ENCODE measurements at regions not wholly inside any gene's neighbourhood (a gene's known extent, or its start where the extent isn't known, plus 50 kb on each side); places are given as distances from the start of the nearest gene placed in this dataset.

DNA sequence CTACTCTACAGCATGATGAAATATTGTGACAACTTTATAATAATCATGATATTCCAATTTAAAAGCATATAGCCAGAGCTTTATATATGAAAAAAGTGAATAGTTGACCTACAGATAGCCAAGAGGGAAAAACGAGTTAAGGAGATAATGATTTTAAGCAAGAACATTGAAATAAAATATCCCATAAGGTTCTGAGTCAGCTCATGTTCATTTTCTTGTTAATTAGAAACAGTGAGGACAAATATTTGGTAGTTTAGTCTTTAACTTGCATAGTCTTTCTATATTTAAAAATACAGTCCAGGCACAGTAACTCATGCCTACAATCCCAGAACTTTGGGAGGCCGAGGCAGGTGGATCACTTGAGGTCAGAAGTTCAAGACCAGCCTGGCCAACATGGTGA is 55.8 kb upstream of the CDH6 start:
- TF ChIP-seq, protein P1, sequence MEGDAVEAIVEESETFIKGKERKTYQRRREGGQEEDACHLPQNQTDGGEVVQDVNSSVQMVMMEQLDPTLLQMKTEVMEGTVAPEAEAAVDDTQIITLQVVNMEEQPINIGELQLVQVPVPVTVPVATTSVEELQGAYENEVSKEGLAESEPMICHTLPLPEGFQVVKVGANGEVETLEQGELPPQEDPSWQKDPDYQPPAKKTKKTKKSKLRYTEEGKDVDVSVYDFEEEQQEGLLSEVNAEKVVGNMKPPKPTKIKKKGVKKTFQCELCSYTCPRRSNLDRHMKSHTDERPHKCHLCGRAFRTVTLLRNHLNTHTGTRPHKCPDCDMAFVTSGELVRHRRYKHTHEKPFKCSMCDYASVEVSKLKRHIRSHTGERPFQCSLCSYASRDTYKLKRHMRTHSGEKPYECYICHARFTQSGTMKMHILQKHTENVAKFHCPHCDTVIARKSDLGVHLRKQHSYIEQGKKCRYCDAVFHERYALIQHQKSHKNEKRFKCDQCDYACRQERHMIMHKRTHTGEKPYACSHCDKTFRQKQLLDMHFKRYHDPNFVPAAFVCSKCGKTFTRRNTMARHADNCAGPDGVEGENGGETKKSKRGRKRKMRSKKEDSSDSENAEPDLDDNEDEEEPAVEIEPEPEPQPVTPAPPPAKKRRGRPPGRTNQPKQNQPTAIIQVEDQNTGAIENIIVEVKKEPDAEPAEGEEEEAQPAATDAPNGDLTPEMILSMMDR (IDR thresholded peaks at IDR 0.05; ENCODE audit: borderline replicate concordance, extremely low read depth, insufficient read depth) = no peak
- no peak for DNase-seq
- Histone ChIP-seq H3K4me3 (ENCODE audit: low read length in 3 of 3) (no peak overlapping the region), H3K36me3 (ENCODE audit: control insufficient read depth in 2 of 3, insufficient read depth in 3 of 3, low read length in 3 of 3) (no peaks in the 10 kb centered on the region), H3K27ac (ENCODE audit: low read depth in 2 of 2, low read length in 2 of 2) (no peak overlapping the region), H3K9ac (ENCODE audit: low read length in 3 of 3) (no peak overlapping the region), H3K4me1 (ENCODE audit: control insufficient read depth in 2 of 3, insufficient read depth in 2 of 3, low read depth in 1 of 3, low read length in 3 of 3) (no peaks in the 10 kb centered on the region), H3K27me3 (ENCODE audit: control insufficient read depth, insufficient read depth, low read length) (no peaks in the 10 kb centered on the region), H3K9me3 (ENCODE audit: control insufficient read depth in 2 of 3, insufficient read depth in 1 of 3, low read length in 3 of 3) (no peaks in the 10 kb centered on the region)
- no peak for FAIRE-seq
- intact Hi-C loops (cut with DNase I) = no loop called here

DNA sequence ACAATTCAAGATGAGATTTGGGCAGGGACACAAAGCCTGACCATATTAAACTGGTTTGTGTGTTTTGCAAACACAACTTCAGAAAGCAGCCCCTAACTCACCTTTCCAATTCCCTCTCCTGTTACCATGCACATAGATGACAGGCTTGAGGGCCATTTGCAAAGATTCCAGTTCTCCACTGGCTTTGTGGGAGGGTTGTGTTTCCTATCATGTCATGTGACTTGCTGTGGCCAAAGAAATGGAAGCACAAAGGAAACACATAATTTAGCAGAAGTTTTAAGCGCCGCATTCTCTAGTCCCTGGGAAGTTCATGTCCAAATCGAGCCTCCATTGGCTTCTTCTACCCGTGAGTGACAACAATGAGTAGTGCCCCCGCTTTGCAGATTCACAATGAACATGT is 57.9 kb upstream of the CDH6 start:
- no peaks in the 10 kb centered on the region for H3K9me3 ChIP-seq (ENCODE audit: control insufficient read depth in 2 of 3, insufficient read depth in 1 of 3, low read length in 3 of 3)
- H3K9ac ChIP-seq (ENCODE audit: low read length in 3 of 3) = no peak overlapping the region
- no peak for DNase-seq
- no peaks in the 10 kb centered on the region for H3K27me3 ChIP-seq (ENCODE audit: control insufficient read depth, insufficient read depth, low read length)
- H3K27ac ChIP-seq (ENCODE audit: low read depth in 2 of 2, low read length in 2 of 2) = no peak overlapping the region
- H3K4me3 ChIP-seq (ENCODE audit: low read length in 3 of 3) = no peak overlapping the region
- intact Hi-C loops (cut with DNase I) = no loop called here
- no peaks in the 10 kb centered on the region for H3K36me3 ChIP-seq (ENCODE audit: control insufficient read depth in 2 of 3, insufficient read depth in 3 of 3, low read length in 3 of 3)
- FAIRE-seq = no peak
- TF ChIP-seq, protein P1 (IDR thresholded peaks at IDR 0.05; ENCODE audit: borderline replicate concordance, extremely low read depth, insufficient read depth) = no peak
- H3K4me1 ChIP-seq (ENCODE audit: control insufficient read depth in 2 of 3, insufficient read depth in 2 of 3, low read depth in 1 of 3, low read length in 3 of 3) = no peaks in the 10 kb centered on the region

DNA sequence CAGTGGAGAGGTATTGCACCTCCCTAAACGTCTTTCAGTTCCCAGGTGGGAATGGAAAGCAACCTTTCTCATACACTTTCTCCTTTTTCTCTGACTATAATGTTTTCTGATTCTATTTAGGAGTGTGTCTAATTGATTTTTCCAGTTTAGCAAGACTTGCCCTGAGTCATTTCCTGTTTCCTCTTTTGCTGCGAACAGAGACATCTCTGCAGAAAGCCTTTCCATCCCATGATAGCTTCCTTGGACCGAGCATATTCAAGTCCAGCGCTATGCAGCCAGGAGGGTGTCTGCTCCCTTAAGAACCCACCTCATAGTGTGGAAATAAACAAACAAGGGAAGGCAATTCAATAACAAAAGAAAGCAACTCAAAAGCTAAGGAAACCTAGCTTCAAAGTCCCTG is 60.0 kb upstream of the CDH6 start:
- Histone ChIP-seq H3K4me1 (ENCODE audit: control insufficient read depth in 2 of 3, insufficient read depth in 2 of 3, low read depth in 1 of 3, low read length in 3 of 3) (no peaks in the 10 kb centered on the region), H3K27ac (ENCODE audit: low read depth in 2 of 2, low read length in 2 of 2) (no peak overlapping the region), H3K36me3 (ENCODE audit: control insufficient read depth in 2 of 3, insufficient read depth in 3 of 3, low read length in 3 of 3) (no peaks in the 10 kb centered on the region), H3K27me3 (ENCODE audit: control insufficient read depth, insufficient read depth, low read length) (no peaks in the 10 kb centered on the region), H3K9me3 (ENCODE audit: control insufficient read depth in 2 of 3, insufficient read depth in 1 of 3, low read length in 3 of 3) (no peaks in the 10 kb centered on the region), H3K4me3 (ENCODE audit: low read length in 3 of 3) (no peak overlapping the region), H3K9ac (ENCODE audit: low read length in 3 of 3) (no peak overlapping the region)
- FAIRE-seq (no peak), DNase-seq (no peak)
- TF ChIP-seq, protein P1 (IDR thresholded peaks at IDR 0.05; ENCODE audit: borderline replicate concordance, extremely low read depth, insufficient read depth) = no peak
- intact Hi-C loops (cut with DNase I) = no loop called here

DNA sequence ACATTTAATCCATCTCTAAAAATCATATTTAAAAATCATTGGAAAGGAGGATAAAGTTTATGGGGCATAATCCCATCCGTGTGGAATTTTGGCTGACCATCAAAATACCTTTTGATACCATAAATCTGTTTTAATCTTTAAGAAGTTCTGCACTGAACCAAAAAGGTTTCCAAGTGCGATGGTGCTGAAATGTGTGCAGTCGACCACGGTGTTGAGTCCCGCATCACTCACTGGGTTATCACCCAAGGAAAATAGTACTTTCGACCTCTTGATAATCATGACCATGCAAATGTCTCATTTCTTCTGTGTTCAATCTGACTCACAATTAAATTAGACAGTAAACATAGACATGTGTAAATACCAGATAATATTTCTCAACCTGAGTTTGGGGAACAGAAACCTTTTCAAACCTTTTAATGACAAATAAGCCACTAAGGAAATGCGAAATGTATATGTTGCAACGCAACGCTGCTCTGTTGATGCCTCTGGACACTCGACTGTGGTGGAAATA is 62.0 kb upstream of the CDH6 start:
- Histone ChIP-seq H3K9me3 (ENCODE audit: control insufficient read depth in 2 of 3, insufficient read depth in 1 of 3, low read length in 3 of 3) (no peaks in the 10 kb centered on the region), H3K4me3 (ENCODE audit: low read length in 3 of 3) (no peak overlapping the region), H3K27me3 (ENCODE audit: control insufficient read depth, insufficient read depth, low read length) (no peaks in the 10 kb centered on the region), H3K4me1 (ENCODE audit: control insufficient read depth in 2 of 3, insufficient read depth in 2 of 3, low read depth in 1 of 3, low read length in 3 of 3) (no peaks in the 10 kb centered on the region), H3K36me3 (ENCODE audit: control insufficient read depth in 2 of 3, insufficient read depth in 3 of 3, low read length in 3 of 3) (no peaks in the 10 kb centered on the region), H3K27ac (ENCODE audit: low read depth in 2 of 2, low read length in 2 of 2) (no peak overlapping the region), H3K9ac (ENCODE audit: low read length in 3 of 3) (no peak overlapping the region)
- TF ChIP-seq, protein P1 (IDR thresholded peaks at IDR 0.05; ENCODE audit: borderline replicate concordance, extremely low read depth, insufficient read depth) = no peak
- intact Hi-C loops (cut with DNase I) = no loop called here
- FAIRE-seq = no peak
- peak in 2 of 5 donors; percentile 20 to 34 for DNase-seq
